ENCODE measurements at regions not wholly inside any gene's neighbourhood (a gene's known extent, or its start where the extent isn't known, plus 50 kb on each side); places are given as distances from the start of the nearest gene placed in this dataset.

DNA sequence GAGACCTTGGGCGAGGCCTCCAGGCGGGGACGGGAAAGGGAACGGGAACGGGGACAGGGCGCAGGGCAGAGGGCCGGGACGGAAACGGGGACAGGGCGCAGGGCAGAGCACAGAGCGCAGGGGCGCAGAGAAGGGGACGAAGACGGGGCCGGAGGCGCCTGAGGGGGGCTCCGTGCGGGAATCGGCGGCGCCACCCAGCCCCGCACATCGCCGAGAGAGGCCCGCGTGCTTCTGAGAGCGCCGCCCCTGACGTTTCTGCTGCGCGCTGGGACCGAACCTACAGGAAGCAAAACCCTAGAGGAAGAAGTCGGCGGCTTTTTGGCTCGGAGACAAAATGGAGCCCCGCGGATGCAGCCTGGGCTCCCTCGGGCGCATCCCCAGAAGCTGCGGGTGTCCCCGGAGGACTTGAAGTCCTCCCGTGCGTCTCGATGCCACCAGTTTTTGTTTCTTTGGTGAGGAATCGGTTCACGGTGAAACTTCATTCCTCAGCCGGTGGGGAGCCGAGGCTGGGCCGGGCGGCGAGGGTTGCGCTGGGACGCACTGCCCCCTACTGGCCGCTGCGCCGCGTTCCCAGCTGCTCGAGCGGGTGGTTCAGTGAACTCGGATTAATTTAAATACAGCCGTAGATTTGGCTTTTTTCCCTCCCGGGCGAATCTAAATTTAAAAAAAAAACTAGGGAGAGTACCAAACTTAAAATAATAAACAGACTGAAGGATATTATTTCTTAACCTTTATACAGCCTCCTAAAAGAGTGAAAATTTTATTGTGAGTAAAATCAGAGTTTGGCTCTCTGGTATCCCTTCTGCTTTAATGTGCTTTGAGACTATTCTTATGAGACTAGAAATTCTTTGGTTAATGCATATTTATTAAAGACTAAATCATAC, 350.0 kb upstream of the ARGLU1 start:
- H3K36me3 Mint-ChIP-seq (ENCODE audit: low read depth), result no peaks in the 10 kb centered on the region
- peaks cover 44% of the 10 kb centered on the region for H3K27me3 Mint-ChIP-seq
- H3K9me3 Mint-ChIP-seq, result no peaks in the 10 kb centered on the region
- no peak overlapping the region for H3K27ac Mint-ChIP-seq
- peaks cover 15% of the 10 kb centered on the region for H3K4me1 Mint-ChIP-seq (ENCODE audit: low read depth)
- peak overlapping the region; percentile 73 for H3K4me3 Mint-ChIP-seq

DNA sequence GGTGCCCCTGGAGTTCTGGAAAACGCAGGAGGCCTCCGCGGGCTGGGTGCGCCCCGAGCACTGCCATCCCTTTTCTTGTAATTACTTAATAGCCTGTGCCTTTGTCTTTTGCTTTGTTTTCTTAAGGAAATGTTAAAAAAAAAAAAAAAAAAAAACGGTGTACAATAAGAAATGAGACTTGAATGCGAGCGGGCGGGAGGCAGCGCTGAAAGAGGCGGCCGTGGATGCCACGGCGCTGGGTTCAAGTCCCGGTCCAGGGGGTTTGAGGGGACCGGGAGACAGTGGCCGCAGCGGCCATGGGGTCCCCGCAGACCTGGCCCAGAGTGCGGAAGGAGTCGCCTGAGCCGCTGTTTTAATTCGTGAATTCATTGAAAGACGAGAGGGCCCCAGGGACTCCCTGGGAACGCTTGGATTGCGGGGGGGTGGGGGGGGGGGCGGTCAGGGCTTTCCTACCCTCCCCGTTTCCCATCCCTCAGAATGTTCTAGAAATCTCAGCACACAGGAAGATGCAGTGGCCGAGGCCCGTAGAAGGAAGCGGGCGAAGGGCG, 349.2 kb upstream of the ARGLU1 start:
- H3K36me3 Mint-ChIP-seq (ENCODE audit: low read depth), result no peaks in the 10 kb centered on the region
- H3K4me3 Mint-ChIP-seq, result peak overlapping the region; percentile 73
- peaks cover 40% of the 10 kb centered on the region for H3K27me3 Mint-ChIP-seq
- H3K9me3 Mint-ChIP-seq, result no peaks in the 10 kb centered on the region
- H3K4me1 Mint-ChIP-seq (ENCODE audit: low read depth), result peaks cover 15% of the 10 kb centered on the region
- no peak overlapping the region for H3K27ac Mint-ChIP-seq

DNA sequence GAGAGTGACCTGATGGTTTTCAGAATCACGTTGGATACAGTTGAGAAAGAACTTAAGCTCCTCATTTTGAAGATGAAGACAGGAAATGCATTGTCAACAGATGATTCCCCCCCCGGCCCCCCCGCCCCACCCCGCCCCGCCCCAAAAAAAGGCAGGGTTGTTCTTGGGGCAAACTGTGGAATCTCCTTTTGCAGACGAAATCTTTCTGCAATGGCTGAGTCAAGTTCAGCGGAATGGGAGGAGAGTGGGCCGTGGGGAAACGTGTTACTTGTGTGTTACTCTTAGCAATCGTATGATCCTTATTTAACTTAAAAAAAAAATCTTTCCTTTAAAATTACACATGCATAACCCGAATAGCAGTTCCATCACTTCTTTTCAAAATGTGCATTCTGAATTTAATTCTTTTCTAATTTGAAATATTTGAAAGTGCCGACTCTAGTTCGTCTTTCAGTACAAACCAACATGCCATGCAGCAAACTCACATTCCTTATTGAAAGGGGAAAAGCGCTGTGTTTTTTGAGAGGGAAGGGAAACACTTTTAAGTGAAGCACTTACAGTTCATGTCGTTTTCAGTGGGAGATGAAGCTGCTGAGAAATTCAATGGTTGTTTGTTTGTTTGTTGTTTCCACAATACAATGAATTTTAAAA, 348.5 kb upstream of the ARGLU1 start:
- peaks cover 15% of the 10 kb centered on the region for H3K4me1 Mint-ChIP-seq (ENCODE audit: low read depth)
- no peak overlapping the region for H3K4me3 Mint-ChIP-seq
- H3K9me3 Mint-ChIP-seq, result no peaks in the 10 kb centered on the region
- peaks cover 37% of the 10 kb centered on the region for H3K27me3 Mint-ChIP-seq
- H3K36me3 Mint-ChIP-seq (ENCODE audit: low read depth), result no peaks in the 10 kb centered on the region
- no peak overlapping the region for H3K27ac Mint-ChIP-seq

DNA sequence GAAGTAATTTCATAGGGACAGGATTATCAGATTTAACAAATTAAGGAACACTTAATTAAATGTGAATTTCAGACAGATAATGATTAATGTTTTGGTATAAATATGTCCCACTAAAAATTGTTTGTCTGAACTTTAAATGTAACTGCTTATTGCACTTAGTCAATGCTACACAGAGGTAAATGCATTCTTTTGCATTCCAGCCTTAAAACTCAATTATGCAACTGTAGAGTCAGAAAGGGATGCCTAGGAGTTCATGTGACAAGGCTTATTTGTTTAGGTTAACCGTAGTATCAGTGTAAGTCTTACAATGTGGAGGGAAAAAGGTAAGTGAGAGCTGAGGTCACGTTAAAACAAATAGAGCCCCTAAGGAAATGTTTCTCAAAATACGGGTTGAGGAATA, 347.2 kb upstream of the ARGLU1 start:
- H3K36me3 Mint-ChIP-seq (ENCODE audit: low read depth), result no peaks in the 10 kb centered on the region
- H3K9me3 Mint-ChIP-seq, result no peaks in the 10 kb centered on the region
- H3K4me3 Mint-ChIP-seq, result no peak overlapping the region
- H3K27ac Mint-ChIP-seq, result no peak overlapping the region
- H3K4me1 Mint-ChIP-seq (ENCODE audit: low read depth), result peaks cover 15% of the 10 kb centered on the region
- H3K27me3 Mint-ChIP-seq, result peaks cover 28% of the 10 kb centered on the region

DNA sequence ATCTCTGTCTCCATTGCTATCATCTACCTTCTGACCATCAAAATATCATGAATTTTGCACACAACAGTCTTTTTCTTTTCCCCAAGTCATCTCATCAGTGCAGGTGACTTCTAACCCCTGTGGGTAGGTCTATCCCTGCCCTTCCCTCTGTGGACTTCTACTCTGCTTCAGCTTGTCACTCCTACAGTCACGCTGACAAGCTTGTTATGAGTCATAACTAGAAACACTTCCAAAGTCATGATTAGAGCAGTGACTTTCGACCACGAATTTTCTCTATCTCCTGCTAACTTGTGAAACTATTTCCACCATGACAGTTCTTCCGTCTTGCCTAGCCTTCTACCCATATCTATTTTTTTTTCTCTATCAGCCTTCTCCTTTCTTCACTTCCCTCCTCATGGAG, 343.7 kb upstream of the ARGLU1 start:
- no peaks in the 10 kb centered on the region for H3K4me1 Mint-ChIP-seq (ENCODE audit: low read depth)
- H3K9me3 Mint-ChIP-seq, result no peaks in the 10 kb centered on the region
- H3K4me3 Mint-ChIP-seq, result no peak overlapping the region
- peaks cover 16% of the 10 kb centered on the region for H3K27me3 Mint-ChIP-seq
- H3K27ac Mint-ChIP-seq, result no peak overlapping the region
- H3K36me3 Mint-ChIP-seq (ENCODE audit: low read depth), result no peaks in the 10 kb centered on the region

DNA sequence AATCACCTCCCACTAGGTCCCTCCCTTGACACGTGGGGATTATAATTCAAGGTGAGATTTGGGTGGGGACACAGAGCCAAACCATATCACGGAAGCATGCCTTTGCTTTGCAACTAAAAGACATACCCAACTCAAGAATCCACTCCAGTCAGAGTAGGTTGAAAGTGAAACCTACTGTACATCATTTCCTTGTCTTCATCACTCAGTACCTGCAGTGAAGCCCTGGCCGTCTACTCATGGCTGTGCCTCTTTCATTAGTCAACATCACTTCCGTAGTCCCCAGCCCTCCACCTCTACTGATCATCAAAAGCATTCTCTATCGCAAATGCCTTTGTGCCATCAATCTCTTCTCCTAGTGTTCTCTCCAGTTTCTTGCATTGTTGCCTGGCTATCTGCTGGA, 343.1 kb upstream of the ARGLU1 start:
- H3K27me3 Mint-ChIP-seq, result peaks cover 11% of the 10 kb centered on the region
- H3K27ac Mint-ChIP-seq, result no peak overlapping the region
- no peaks in the 10 kb centered on the region for H3K36me3 Mint-ChIP-seq (ENCODE audit: low read depth)
- no peaks in the 10 kb centered on the region for H3K9me3 Mint-ChIP-seq
- H3K4me3 Mint-ChIP-seq, result no peak overlapping the region
- no peaks in the 10 kb centered on the region for H3K4me1 Mint-ChIP-seq (ENCODE audit: low read depth)

DNA sequence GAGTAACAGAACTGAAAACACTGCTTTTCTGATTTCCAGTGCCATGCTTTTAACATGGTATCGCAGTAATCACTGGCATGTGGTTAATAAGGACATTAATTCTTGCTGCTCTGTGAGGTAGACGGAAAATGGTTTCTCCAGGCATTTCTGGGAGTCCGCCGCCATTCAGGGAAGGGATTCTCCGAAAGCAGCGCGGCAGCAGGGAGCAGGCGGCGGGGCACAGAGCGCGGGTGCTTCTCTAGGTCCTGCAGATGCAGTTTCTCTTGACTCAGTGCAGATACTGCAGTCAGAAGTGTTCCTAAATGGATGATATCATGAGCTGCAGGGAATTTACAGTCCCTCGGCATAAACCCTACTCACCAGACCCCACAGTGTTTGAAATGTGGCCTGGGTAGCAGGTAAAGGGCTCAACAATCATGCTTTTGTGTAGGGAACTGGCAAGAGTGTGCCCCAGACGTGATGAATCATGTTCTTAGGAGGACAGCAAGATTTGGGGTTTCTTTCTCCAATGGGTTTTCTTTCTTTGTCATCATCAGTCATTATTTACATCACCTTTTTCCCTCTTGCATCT, 338.6 kb upstream of the ARGLU1 start:
- peaks cover 3% of the 10 kb centered on the region for H3K9me3 Mint-ChIP-seq
- peaks cover 3% of the 10 kb centered on the region for H3K27me3 Mint-ChIP-seq
- H3K36me3 Mint-ChIP-seq (ENCODE audit: low read depth), result no peaks in the 10 kb centered on the region
- H3K27ac Mint-ChIP-seq, result no peak overlapping the region
- H3K4me3 Mint-ChIP-seq, result no peak overlapping the region
- no peaks in the 10 kb centered on the region for H3K4me1 Mint-ChIP-seq (ENCODE audit: low read depth)

DNA sequence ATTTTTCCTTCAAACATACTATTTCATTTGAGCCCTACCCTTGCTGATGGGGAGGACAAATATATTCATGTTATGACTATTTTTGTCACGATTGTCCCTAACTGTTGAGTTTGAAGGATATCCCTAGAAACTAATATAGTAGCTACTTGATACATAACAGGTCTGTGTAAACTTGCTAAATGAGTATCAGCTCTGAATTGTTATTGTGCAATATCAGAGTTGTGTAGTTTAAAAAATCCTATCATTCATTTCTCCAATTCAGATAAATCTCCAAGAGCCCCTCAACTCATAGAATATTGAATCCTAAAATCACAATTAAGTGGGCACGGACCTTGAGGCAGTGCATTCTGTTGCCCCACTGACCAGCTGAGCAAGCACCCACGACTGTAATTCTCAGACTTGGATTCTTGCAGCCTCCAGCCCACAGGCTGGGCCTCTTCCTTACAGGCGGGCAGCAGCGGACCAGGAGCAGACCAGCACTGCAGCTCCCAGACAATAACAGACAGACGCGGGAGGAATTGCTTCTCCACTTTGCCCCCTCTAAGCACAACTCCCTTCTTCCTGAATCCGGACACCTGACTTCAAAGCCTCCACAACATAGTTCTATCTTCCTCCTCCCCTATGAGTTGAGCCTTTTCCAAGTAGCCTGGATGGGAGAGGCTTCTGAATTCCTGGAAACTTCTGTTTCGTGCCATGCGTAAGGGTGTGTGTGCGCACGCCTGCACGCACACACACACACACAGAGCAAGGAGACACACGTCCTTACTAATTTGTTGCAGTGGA, 337.6 kb upstream of the ARGLU1 start:
- Mint-ChIP-seq H3K4me1 (ENCODE audit: low read depth) (no peaks in the 10 kb centered on the region), H3K27me3 (peaks cover 3% of the 10 kb centered on the region), H3K4me3 (no peak overlapping the region), H3K9me3 (peaks cover 3% of the 10 kb centered on the region), H3K36me3 (ENCODE audit: low read depth) (no peaks in the 10 kb centered on the region), H3K27ac (no peak overlapping the region)

DNA sequence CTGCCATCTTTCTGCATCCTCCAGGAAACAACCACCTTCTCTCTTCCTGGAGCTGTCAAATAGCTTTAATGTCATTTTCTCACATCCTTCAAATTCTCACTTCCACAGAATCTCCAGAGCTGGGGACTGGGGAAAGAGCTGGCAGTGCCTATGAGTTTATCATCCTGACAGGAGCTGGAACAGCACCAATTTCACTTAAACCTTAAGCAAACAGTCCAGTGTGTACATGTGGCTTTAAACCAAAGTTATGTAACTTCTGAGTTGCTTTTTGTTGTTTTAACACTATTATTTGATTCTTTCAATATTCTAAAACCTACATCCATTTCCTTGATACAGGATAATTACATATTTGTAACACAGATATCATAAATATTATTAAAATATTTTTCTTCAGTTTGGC, 331.5 kb upstream of the ARGLU1 start:
- Mint-ChIP-seq H3K9me3 (peaks cover 3% of the 10 kb centered on the region), H3K4me3 (no peak overlapping the region), H3K4me1 (ENCODE audit: low read depth) (no peaks in the 10 kb centered on the region), H3K27ac (no peak overlapping the region), H3K27me3 (peaks cover 3% of the 10 kb centered on the region), H3K36me3 (ENCODE audit: low read depth) (no peaks in the 10 kb centered on the region)

DNA sequence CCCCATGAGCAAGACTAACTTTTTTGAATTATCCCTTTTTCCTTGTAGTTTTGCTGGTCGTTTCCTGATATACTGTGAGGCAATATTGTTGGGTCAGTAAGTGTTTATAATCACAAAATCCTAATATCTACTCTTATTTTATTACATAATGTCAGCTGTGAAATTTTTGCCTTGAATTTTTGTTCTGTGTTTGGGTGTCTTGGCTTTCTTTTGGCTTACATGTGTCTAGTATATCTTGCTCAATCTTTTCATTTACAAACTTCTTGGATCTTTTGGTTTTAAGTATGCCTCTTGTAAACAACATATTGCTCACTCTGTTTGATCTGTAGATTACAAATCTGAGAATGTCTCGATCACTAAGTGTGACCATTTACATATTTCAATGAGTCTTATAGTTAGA, 330.3 kb upstream of the ARGLU1 start:
- Mint-ChIP-seq H3K27ac (no peak overlapping the region), H3K4me1 (ENCODE audit: low read depth) (no peaks in the 10 kb centered on the region), H3K36me3 (ENCODE audit: low read depth) (no peaks in the 10 kb centered on the region), H3K27me3 (peaks cover 3% of the 10 kb centered on the region), H3K9me3 (peaks cover 3% of the 10 kb centered on the region), H3K4me3 (no peak overlapping the region)

DNA sequence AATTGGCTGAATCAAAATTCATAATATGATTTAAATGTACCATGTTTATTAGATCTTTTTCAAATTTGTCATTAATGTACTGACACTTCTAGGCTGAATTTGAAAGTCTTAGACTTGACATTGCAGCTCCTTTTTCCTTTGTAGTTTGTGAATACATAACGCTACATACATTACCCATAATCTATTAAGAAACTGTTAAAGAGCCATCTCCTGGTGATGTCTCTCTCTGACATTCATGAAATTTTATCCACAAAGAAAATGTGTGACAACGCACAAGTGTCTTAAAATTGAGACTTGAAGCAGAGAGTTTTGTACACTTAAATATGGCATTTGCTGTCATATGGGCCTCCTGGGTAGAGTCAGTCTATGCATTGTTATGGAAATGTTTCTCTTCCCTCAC, 320.2 kb upstream of the ARGLU1 start:
- Mint-ChIP-seq H3K4me3 (no peak overlapping the region), H3K27ac (no peak overlapping the region), H3K4me1 (ENCODE audit: low read depth) (no peaks in the 10 kb centered on the region), H3K9me3 (no peaks in the 10 kb centered on the region), H3K36me3 (ENCODE audit: low read depth) (no peaks in the 10 kb centered on the region), H3K27me3 (no peaks in the 10 kb centered on the region)

DNA sequence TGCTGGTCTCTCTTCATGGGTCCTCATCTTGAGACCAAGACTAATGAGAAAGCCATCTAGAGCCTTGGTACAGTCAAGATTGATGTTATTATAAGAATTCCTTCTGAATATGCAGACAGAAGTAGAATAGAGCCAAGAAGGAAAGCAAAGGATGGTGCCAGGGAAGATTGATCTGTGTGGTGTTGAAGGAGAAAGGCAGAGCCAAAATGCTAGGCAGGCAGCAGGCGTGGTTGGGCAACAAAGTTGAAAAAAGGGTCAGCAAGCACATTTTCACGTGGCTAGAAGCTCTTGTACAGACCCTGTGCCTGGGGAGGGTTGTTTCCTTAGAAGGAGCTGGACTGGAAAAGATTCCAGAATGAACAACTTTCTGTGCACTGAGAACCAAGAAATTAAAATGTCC, 319.7 kb upstream of the ARGLU1 start:
- no peak overlapping the region for H3K4me3 Mint-ChIP-seq
- H3K27me3 Mint-ChIP-seq, result no peaks in the 10 kb centered on the region
- H3K4me1 Mint-ChIP-seq (ENCODE audit: low read depth), result no peaks in the 10 kb centered on the region
- H3K9me3 Mint-ChIP-seq, result no peaks in the 10 kb centered on the region
- no peak overlapping the region for H3K27ac Mint-ChIP-seq
- H3K36me3 Mint-ChIP-seq (ENCODE audit: low read depth), result no peaks in the 10 kb centered on the region

DNA sequence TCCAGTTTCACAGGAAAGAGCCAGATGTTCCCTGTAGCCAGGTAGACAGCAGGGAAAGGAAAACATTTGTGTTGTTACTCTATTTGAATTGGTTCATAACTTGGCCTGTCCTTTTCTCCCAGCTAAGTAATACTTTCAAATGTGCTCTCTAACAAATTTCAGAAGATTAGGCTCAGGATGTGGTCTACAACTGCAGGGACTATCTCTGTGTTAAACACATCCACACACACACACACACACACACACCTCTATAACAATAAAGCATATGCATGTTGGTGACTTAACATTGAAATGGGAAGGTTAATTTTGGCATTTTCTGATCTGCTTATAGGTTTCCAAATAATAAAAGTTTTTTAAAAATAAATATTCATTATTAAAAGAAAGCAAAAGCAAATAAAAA, 316.0 kb upstream of the ARGLU1 start:
- Mint-ChIP-seq H3K4me1 (ENCODE audit: low read depth) (no peaks in the 10 kb centered on the region), H3K9me3 (no peaks in the 10 kb centered on the region), H3K27me3 (no peaks in the 10 kb centered on the region), H3K27ac (no peak overlapping the region), H3K36me3 (ENCODE audit: low read depth) (no peaks in the 10 kb centered on the region), H3K4me3 (no peak overlapping the region)

DNA sequence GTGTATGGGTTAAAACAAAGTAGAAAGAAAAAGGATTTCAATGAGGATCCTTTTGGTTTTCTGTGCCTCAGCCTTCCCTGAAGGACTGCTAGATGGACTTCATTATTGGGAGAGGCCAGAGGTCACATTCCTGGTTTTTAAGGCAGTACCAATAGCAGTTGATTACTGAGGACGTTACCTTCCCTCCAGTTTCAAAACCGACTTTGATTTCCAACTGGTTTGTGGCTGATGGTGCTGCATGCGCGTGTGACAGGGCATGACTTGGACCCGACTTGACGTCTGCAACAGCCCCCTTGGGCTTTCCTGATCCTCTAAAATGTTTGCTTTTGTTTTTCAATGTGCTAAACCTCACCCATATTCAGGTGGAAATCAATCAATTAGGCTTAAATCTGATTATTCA, 314.3 kb upstream of the ARGLU1 start:
- no peaks in the 10 kb centered on the region for H3K9me3 Mint-ChIP-seq
- no peaks in the 10 kb centered on the region for H3K27me3 Mint-ChIP-seq
- no peak overlapping the region for H3K4me3 Mint-ChIP-seq
- no peaks in the 10 kb centered on the region for H3K4me1 Mint-ChIP-seq (ENCODE audit: low read depth)
- H3K27ac Mint-ChIP-seq, result no peak overlapping the region
- H3K36me3 Mint-ChIP-seq (ENCODE audit: low read depth), result no peaks in the 10 kb centered on the region

DNA sequence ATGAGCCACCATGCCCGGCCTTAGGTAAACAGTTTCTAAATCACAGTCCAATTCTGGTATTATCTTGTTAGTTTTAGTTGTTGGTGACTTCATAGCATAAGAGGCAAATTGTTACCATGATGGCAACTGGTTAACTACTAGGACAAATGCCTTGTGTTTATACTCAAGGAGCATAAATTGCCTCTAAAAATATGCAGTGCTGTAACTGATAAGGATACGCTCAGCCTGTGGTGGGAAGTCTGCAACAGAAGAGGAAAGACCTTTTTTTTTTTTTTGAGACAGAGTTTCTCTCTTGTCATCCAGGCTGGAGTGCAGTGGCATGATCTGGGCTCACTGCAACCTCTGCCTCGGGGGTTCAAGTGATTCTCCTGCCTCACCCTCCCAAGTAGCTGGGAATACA, 311.9 kb upstream of the ARGLU1 start:
- Mint-ChIP-seq H3K27ac (no peak overlapping the region), H3K36me3 (ENCODE audit: low read depth) (no peaks in the 10 kb centered on the region), H3K9me3 (no peaks in the 10 kb centered on the region), H3K27me3 (no peaks in the 10 kb centered on the region), H3K4me1 (ENCODE audit: low read depth) (no peaks in the 10 kb centered on the region), H3K4me3 (no peak overlapping the region)

Data from stimulated activated naive CD8-positive, alpha-beta T cell treated with anti-CD3 and anti-CD28 coated beads, Interleukin-15, Interleukin-2, amounts not matched to agents 100 ng/mL and 50 ng/mL, for 24 hours (primary cell).